HepG2 (cell line): ENCODE measurements at regions not wholly inside any gene's neighbourhood (a gene's known extent, or its start where the extent isn't known, plus 50 kb on each side); places are given as distances from the start of the nearest gene placed in this dataset.
"Not testable (repeated sequence)": the region's sequence is repeated elsewhere in the genome, so short reads cannot be mapped to it uniquely, and the experiment has no call there.

Source experiments
- ATAC-seq: fragments of 200-7000 bp; cut with Tn5 transposase; 3 replicates; pipeline ENCODE4 v1.9.1; 2020; ENCODE audit warnings: mild to moderate bottlenecking, moderate library complexity
- BruUV-seq: library from RNA; stranded (reverse); fragments of 400-500 nt; replicated peaks from 2 replicates; lab custom pipeline; 2021; lab: Mats Ljungman, UMichigan
- CTCF ChIA-PET: fragments of 300-600 bp; formaldehyde crosslinking; extraction: SDS; loops from one replicate; lab custom pipeline; 2021; ENCODE audit warnings: low total read pairs, inconsistent platforms, low intra/inter-chr PET ratio; lab: Yijun Ruan, JAX
- POLR2A ChIA-PET: fragments of 350-600 bp; sonication (Branson Sonifier 250); formaldehyde crosslinking; loops from one replicate; lab custom pipeline; 2020; ENCODE audit warnings: antibody characterized with exemption, inconsistent platforms; lab: Yijun Ruan, JAX
- DNase-seq: peaks from one replicate; pipeline ENCODE4 v3.0.0-alpha.2; 2015; ENCODE audit warnings: low spot score
- FAIRE-seq: peaks from 3 replicates; lab custom pipeline; 2011; peaks lifted over from hg19 to GRCh38; lab: Jason Lieb, UNC
- H2AFZ ChIP-seq: one replicate; pipeline ENCODE4 v1.6.1; 2011; ENCODE audit warnings: low read length, inconsistent platforms
- H3K27ac ChIP-seq: fragments of 300-600 bp; 3 replicates; pipeline ENCODE4 v1.8.0; 2011; ENCODE audit warnings: mixed run types, mild to moderate bottlenecking, mixed read lengths, low read length, inconsistent platforms; ENCODE audit not compliant: insufficient read depth; ENCODE audit errors: extremely low read length
- H3K27me3 ChIP-seq, 2 experiments: fragments of 200-600 bp in 1 of 2; 2 replicates in 1 of 2; 3 replicates in 1 of 2; pipeline versions ENCODE4 v1.6.0 to v1.8.0; 2011; ENCODE audit warnings: low read length in 2 of 2, mild to moderate bottlenecking in 2 of 2, moderate library complexity in 2 of 2, inconsistent platforms in 1 of 2; ENCODE audit not compliant: insufficient read depth in 2 of 2, control insufficient read depth in 1 of 2
- H3K36me3 ChIP-seq, 2 experiments: fragments of 200-600 bp in 1 of 2; replicated peaks in 1 of 2; 2 replicates in 1 of 2; 3 replicates in 1 of 2; pipeline versions ENCODE4 v1.5.1 to v1.8.0; 2011; ENCODE audit warnings: low read length in 2 of 2, inconsistent platforms in 1 of 2; ENCODE audit not compliant: insufficient read depth in 2 of 2, control insufficient read depth in 1 of 2
- H3K4me1 ChIP-seq: 2 replicates; pipeline ENCODE4 v1.5.1; 2012; ENCODE audit warnings: low read length, inconsistent platforms; ENCODE audit not compliant: insufficient read depth
- H3K4me2 ChIP-seq: 2 replicates; pipeline ENCODE4 v1.6.0; 2011; ENCODE audit warnings: low read depth, low read length, inconsistent platforms
- H3K4me3 ChIP-seq, 3 experiments: fragments of 200-600 bp in 1 of 3; sonication (generic), shearing (Covaris generic) in 1 of 3; replicated peaks in 1 of 3; 2 replicates each; pipeline ENCODE4 v1.5.1; 2011 to 2016; ENCODE audit warnings: low read length in 3 of 3, inconsistent platforms in 2 of 3, low read depth in 2 of 3, mild to moderate bottlenecking in 2 of 3, control low read depth in 1 of 3, mixed read lengths in 1 of 3; ENCODE audit not compliant: insufficient read depth in 1 of 3
- H3K79me2 ChIP-seq: one replicate; pipeline ENCODE4 v1.6.1; 2011; ENCODE audit warnings: low read length, inconsistent platforms; ENCODE audit not compliant: insufficient read depth
- H3K9ac ChIP-seq: 2 replicates; pipeline ENCODE4 v1.6.0; 2011; ENCODE audit warnings: mild to moderate bottlenecking, low read depth, low read length, inconsistent platforms; ENCODE audit not compliant: insufficient read depth
- H3K9me3 ChIP-seq: 2 replicates; pipeline ENCODE4 v1.5.1; 2012; ENCODE audit warnings: mild to moderate bottlenecking, low read length
- H4K20me1 ChIP-seq: 2 replicates; pipeline ENCODE4 v1.6.0; 2011; ENCODE audit warnings: inconsistent platforms, mild to moderate bottlenecking, low read length, moderate library complexity; ENCODE audit not compliant: insufficient read depth
- AKAP8 ChIP-seq: sonication (generic); formaldehyde crosslinking; IDR thresholded peaks from 2 replicates; pipeline ENCODE4 v1.5.1; 2020; ENCODE audit warnings: mild to moderate bottlenecking, missing genetic modification reagents
- GABPB1 ChIP-seq: IDR thresholded peaks from 2 replicates; pipeline ENCODE4 v1.6.1; 2016; ENCODE audit warnings: mild to moderate bottlenecking, missing genetic modification reagents, moderate library complexity, missing compliant biosample characterization
- KLF12 ChIP-seq: sonication (generic); formaldehyde crosslinking; IDR thresholded peaks from 2 replicates; pipeline ENCODE4 v1.4.0; 2020; ENCODE audit warnings: missing genetic modification reagents, borderline replicate concordance
- TRAFD1 ChIP-seq: sonication (generic); formaldehyde crosslinking; IDR thresholded peaks from 2 replicates; pipeline ENCODE4 v1.5.1; 2020; ENCODE audit warnings: missing genetic modification reagents, mild to moderate bottlenecking, borderline replicate concordance
- TSC22D2 ChIP-seq: sonication (generic); formaldehyde crosslinking; IDR thresholded peaks from 2 replicates; pipeline ENCODE4 v1.5.1; 2020; ENCODE audit warnings: missing genetic modification reagents, mild to moderate bottlenecking, borderline replicate concordance
- ZNF615 ChIP-seq: sonication (generic); formaldehyde crosslinking; IDR thresholded peaks from 2 replicates; pipeline ENCODE4 v1.5.0; 2020; ENCODE audit warnings: mild to moderate bottlenecking, missing genetic modification reagents, borderline replicate concordance
- WGBS: methylation state at CpG from one replicate; pipeline ENCODE4 v1.1.6; 2017; ENCODE audit warnings: low lambda C conversion rate; 5-methylcytosine and 5-hydroxymethylcytosine counted together
- in situ Hi-C: cut with HindIII; loops from 2 replicates; pipeline ENCODE4 v1.10.0; 2017; ENCODE audit warnings: low pct_unique_long_range_greater_than_20kb; ENCODE audit not compliant: extremely low pct_ligation_motif_present
- intact Hi-C: fragments of 100-400 bp; cut with micrococcal nuclease; formaldehyde crosslinking; loops from one replicate; pipeline ENCODE4 v1.10.0; 2022; ENCODE audit not compliant: unreplicated experiment

DNA sequence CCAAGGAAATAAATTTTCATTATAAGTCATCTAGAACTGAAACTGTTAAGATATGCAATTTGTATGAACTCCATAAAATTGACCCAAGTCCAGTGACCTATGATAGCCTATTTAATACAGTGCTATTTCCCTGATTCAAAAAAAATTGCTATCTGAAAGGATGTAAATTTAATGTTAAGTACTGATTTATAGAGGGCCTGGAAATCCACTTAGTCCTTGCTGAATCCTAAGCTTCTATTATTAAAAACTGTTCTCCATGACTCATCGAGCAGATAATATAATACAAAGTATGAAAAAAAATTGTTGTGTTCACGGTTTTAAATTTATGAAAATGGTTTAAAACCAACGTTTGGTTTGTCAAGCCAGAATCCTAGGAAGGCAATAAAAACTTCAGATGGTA, 704.8 kb upstream of the AADAT start (continued):
- no peak for TF ChIP-seq TRAFD1 (CRISPR knock-in tag)
- TF ChIP-seq AKAP8, result no peak
- TF ChIP-seq GABPB1 (CRISPR knock-in tag), result no peak
- no peak for TF ChIP-seq TSC22D2
- TF ChIP-seq KLF12, result no peak
- TF ChIP-seq ZNF615 (CRISPR knock-in tag), result no peak
- TF ChIP-seq, all 625 proteins: peak for 0

- H3K4me1 ChIP-seq, H3K79me2 ChIP-seq, H3K4me2 ChIP-seq, DNase-seq, in situ Hi-C loops, H3K9me3 ChIP-seq, H3K4me3 ChIP-seq, POLR2A ChIA-PET, H2AFZ ChIP-seq, H3K27me3 ChIP-seq, BruUV-seq, H3K27ac ChIP-seq, ATAC-seq, intact Hi-C loops, CTCF ChIA-PET, H3K36me3 ChIP-seq, H3K9ac ChIP-seq, FAIRE-seq, H4K20me1 ChIP-seq: not testable (repeated sequence)
- WGBS, result 79% methylated on average over 23 of the region's 28 CpGs
Observed at GRCh38 chr4:170788540-170789051, 698.8 kb upstream of the AADAT start.
